ENCODE measurements at regions not wholly inside any gene's neighbourhood (a gene's known extent, or its start where the extent isn't known, plus 50 kb on each side); places are given as distances from the start of the nearest gene placed in this dataset.
"Not testable (repeated sequence)": the region's sequence is repeated elsewhere in the genome, so short reads cannot be mapped to it uniquely, and the experiment has no call there.

GRCh38 chr16:65263896-65264295, 142.0 kb upstream of the CDH11 start:
- no peak for DNase-seq
- in situ Hi-C loops (cut with MboI; ENCODE audit: low pct_unique_long_range_greater_than_20kb, low sequenced_read_pairs) = no loop called here

GRCh38 chr16:65260746-65261145, 138.9 kb upstream of the CDH11 start:
- no peak for DNase-seq
- in situ Hi-C loops (cut with MboI; ENCODE audit: low pct_unique_long_range_greater_than_20kb, low sequenced_read_pairs) = no loop called here

- no peak for DNase-seq
- in situ Hi-C loops (cut with MboI; ENCODE audit: low pct_unique_long_range_greater_than_20kb, low sequenced_read_pairs) = no loop called here
Observed at GRCh38 chr16:65254144-65254543, 132.3 kb upstream of the CDH11 start.

- in situ Hi-C loops (cut with MboI; ENCODE audit: low pct_unique_long_range_greater_than_20kb, low sequenced_read_pairs) = no loop called here
- DNase-seq = no peak
Observed at GRCh38 chr16:65249768-65250167, 127.9 kb upstream of the CDH11 start.

- in situ Hi-C loops (cut with MboI; ENCODE audit: low pct_unique_long_range_greater_than_20kb, low sequenced_read_pairs) = no loop called here
- DNase-seq = no peak
Observed at GRCh38 chr16:65244787-65245186, 122.9 kb upstream of the CDH11 start.

GRCh38 chr16:65235339-65236177, 113.7 kb upstream of the CDH11 start:
- in situ Hi-C loops (cut with MboI; ENCODE audit: low pct_unique_long_range_greater_than_20kb, low sequenced_read_pairs) = no loop called here
- no peak for DNase-seq

GRCh38 chr16:65234721-65235320, 113.0 kb upstream of the CDH11 start:
- in situ Hi-C loops (cut with MboI; ENCODE audit: low pct_unique_long_range_greater_than_20kb, low sequenced_read_pairs); DNase-seq: not testable (repeated sequence)

GRCh38 chr16:65229191-65229662, 107.4 kb upstream of the CDH11 start:
- DNase-seq = no peak
- in situ Hi-C loops (cut with MboI; ENCODE audit: low pct_unique_long_range_greater_than_20kb, low sequenced_read_pairs) = no loop called here

GRCh38 chr16:65227150-65227835, 105.4 kb upstream of the CDH11 start:
- in situ Hi-C loops (cut with MboI; ENCODE audit: low pct_unique_long_range_greater_than_20kb, low sequenced_read_pairs) = no loop called here
- no peak for DNase-seq

GRCh38 chr16:65226077-65226476, 104.2 kb upstream of the CDH11 start:
- in situ Hi-C loops (cut with MboI; ENCODE audit: low pct_unique_long_range_greater_than_20kb, low sequenced_read_pairs) = no loop called here
- DNase-seq = no peak

GRCh38 chr16:65225488-65225887, 103.6 kb upstream of the CDH11 start:
- in situ Hi-C loops (cut with MboI; ENCODE audit: low pct_unique_long_range_greater_than_20kb, low sequenced_read_pairs) = no loop called here
- DNase-seq = no peak

GRCh38 chr16:65224994-65225393, 103.1 kb upstream of the CDH11 start:
- in situ Hi-C loops (cut with MboI; ENCODE audit: low pct_unique_long_range_greater_than_20kb, low sequenced_read_pairs) = no loop called here
- no peak for DNase-seq

GRCh38 chr16:65224471-65224870, 102.6 kb upstream of the CDH11 start:
- in situ Hi-C loops (cut with MboI; ENCODE audit: low pct_unique_long_range_greater_than_20kb, low sequenced_read_pairs) = no loop called here
- no peak for DNase-seq

- no peak for DNase-seq
- in situ Hi-C loops (cut with MboI; ENCODE audit: low pct_unique_long_range_greater_than_20kb, low sequenced_read_pairs) = no loop called here
Observed at GRCh38 chr16:65223335-65223734, 101.5 kb upstream of the CDH11 start.

GRCh38 chr16:65222536-65222935, 100.7 kb upstream of the CDH11 start:
- DNase-seq = no peak
- in situ Hi-C loops (cut with MboI; ENCODE audit: low pct_unique_long_range_greater_than_20kb, low sequenced_read_pairs) = no loop called here

GRCh38 chr16:65222049-65222448, 100.2 kb upstream of the CDH11 start:
- no peak for DNase-seq
- in situ Hi-C loops (cut with MboI; ENCODE audit: low pct_unique_long_range_greater_than_20kb, low sequenced_read_pairs) = no loop called here

- DNase-seq = no peak
- in situ Hi-C loops (cut with MboI; ENCODE audit: low pct_unique_long_range_greater_than_20kb, low sequenced_read_pairs) = no loop called here
Observed at GRCh38 chr16:65219786-65220185, 97.9 kb upstream of the CDH11 start.

- in situ Hi-C loops (cut with MboI; ENCODE audit: low pct_unique_long_range_greater_than_20kb, low sequenced_read_pairs) = no loop called here
- DNase-seq = no peak
Observed at GRCh38 chr16:65218348-65218747, 96.5 kb upstream of the CDH11 start.

- in situ Hi-C loops (cut with MboI; ENCODE audit: low pct_unique_long_range_greater_than_20kb, low sequenced_read_pairs) = no loop called here
- DNase-seq = no peak
Observed at GRCh38 chr16:65213866-65214595, 92.2 kb upstream of the CDH11 start.

GRCh38 chr16:65212791-65213190, 90.9 kb upstream of the CDH11 start:
- no peak for DNase-seq

More at GRCh38 chr16:65212791-65213190, 90.9 kb upstream of the CDH11 start:
- in situ Hi-C loops (cut with MboI; ENCODE audit: low pct_unique_long_range_greater_than_20kb, low sequenced_read_pairs) = no loop called here
